Astrocyte of the cerebellum (primary cell): ENCODE measurements at regions not wholly inside any gene's neighbourhood (a gene's known extent, or its start where the extent isn't known, plus 50 kb on each side); places are given as distances from the start of the nearest gene placed in this dataset.
"Not testable (repeated sequence)": the region's sequence is repeated elsewhere in the genome, so short reads cannot be mapped to it uniquely, and the experiment has no call there.

Experiments
- DNase-seq: peaks from one replicate; pipeline ENCODE4 v3.0.0-alpha.2; 2011; ENCODE audit warnings: low read depth
- H3K4me3 ChIP-seq: 2 replicates; pipeline ENCODE4 v1.5.1; 2011; ENCODE audit warnings: mild to moderate bottlenecking, low read depth, low read length, moderate library complexity
- in situ Hi-C: cut with HindIII; loops from 2 replicates; pipeline ENCODE4 v1.10.0; 2017; ENCODE audit warnings: low sequenced_read_pairs
- TF ChIP-seq, protein P1 (sequence below): IDR thresholded peaks from 2 replicates; pipeline ENCODE4 v1.5.1; 2012; ENCODE audit warnings: low read length, low read depth, moderate library complexity, mild to moderate bottlenecking; ENCODE audit errors: missing control alignments

- in situ Hi-C loops, DNase-seq: not testable (repeated sequence)
- TF ChIP-seq, protein P1, sequence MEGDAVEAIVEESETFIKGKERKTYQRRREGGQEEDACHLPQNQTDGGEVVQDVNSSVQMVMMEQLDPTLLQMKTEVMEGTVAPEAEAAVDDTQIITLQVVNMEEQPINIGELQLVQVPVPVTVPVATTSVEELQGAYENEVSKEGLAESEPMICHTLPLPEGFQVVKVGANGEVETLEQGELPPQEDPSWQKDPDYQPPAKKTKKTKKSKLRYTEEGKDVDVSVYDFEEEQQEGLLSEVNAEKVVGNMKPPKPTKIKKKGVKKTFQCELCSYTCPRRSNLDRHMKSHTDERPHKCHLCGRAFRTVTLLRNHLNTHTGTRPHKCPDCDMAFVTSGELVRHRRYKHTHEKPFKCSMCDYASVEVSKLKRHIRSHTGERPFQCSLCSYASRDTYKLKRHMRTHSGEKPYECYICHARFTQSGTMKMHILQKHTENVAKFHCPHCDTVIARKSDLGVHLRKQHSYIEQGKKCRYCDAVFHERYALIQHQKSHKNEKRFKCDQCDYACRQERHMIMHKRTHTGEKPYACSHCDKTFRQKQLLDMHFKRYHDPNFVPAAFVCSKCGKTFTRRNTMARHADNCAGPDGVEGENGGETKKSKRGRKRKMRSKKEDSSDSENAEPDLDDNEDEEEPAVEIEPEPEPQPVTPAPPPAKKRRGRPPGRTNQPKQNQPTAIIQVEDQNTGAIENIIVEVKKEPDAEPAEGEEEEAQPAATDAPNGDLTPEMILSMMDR = peak; percentile 54
These were observed 1383.5 kb downstream of the CDH12 start for GRCh38 chr5:21469523-21470101.

GRCh38 chr5:21467544-21467943, 1385.6 kb downstream of the CDH12 start:
- DNase-seq, H3K4me3 ChIP-seq, in situ Hi-C loops: not testable (repeated sequence)

More at GRCh38 chr5:21469523-21470101, 1383.5 kb downstream of the CDH12 start:
- H3K4me3 ChIP-seq = not testable (repeated sequence)

DNA sequence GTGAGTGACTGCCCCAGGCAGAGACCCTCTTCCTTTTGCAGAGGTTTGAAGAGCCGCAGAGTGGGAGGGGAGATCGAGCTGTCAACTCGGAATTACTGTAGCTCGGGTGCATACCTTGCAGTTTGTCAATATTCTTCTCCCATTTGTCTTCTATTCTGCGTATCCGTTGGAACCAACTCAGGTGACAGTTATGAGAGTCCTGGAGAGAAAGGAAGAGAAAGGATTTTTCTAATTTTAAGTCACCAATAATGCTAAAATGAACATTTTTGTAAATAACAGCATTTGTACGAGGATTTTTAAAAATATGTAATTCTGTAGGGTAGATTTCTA, 1393.4 kb downstream of the CDH12 start:
- DNase-seq, in situ Hi-C loops: not testable (repeated sequence)

GRCh38 chr5:21452449-21452848, 1400.7 kb downstream of the CDH12 start:
- TF ChIP-seq, protein P1 = no peak
- in situ Hi-C loops = no loop called here
- DNase-seq = no peak
- H3K4me3 ChIP-seq = no peak overlapping the region

More for the DNA sequence above, 1393.4 kb downstream of the CDH12 start:
- H3K4me3 ChIP-seq = peak overlapping the region; percentile 53

GRCh38 chr5:21432646-21433045, 1420.5 kb downstream of the CDH12 start:
- in situ Hi-C loops = no loop called here
- no peak for DNase-seq
- H3K4me3 ChIP-seq = no peak overlapping the region
- TF ChIP-seq, protein P1 = no peak

GRCh38 chr5:21424907-21425306, 1428.2 kb downstream of the CDH12 start:
- in situ Hi-C loops = no loop called here
- DNase-seq = no peak
- H3K4me3 ChIP-seq = no peak overlapping the region
- TF ChIP-seq, protein P1 = no peak

DNA sequence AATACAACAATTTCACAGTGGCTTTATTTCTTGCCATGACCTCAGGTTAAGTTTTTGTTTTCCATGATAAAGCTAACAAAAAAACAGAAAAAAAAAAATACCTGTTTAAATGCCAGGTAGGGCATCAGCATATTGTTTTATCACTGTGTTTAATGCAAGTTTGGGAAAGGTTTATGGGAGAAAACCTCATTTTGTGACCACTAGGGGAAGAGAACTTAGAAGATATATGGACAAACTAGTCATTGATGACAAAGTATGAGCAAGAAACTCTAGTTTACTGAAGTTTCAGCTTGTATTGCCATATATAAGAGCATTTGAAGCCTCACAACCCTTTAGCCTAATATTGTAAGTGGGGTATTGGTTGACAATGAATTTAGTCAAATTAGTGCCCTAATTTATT, 1431.4 kb upstream of the CDH18 start:
- no peak overlapping the region for H3K4me3 ChIP-seq
- in situ Hi-C loops = no loop called here
- no peak for DNase-seq
- TF ChIP-seq, protein P1 = no peak

DNA sequence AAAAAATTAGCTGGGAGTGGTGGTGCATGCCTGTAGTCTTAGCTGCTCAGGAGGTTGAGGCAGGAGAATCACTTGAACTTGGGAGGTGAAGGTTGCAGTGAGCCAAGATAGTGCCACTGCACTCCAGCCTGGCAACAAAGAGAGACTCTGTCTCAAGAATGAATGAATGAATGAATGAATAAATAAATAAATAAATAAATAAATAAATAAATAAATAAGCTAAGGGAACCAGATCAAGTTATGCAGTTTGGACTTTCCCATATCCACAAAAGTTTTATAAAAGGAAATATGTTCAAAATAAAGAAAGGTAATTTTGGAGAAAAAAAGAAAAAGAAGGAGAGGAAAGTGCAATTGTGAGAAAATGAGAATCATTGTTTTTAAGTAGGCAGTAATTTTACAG, 1414.1 kb upstream of the CDH18 start:
- DNase-seq, in situ Hi-C loops: not testable (repeated sequence)

More for the DNA sequence above, 1414.1 kb upstream of the CDH18 start:
- H3K4me3 ChIP-seq = not testable (repeated sequence)
